Mammary epithelial cell (primary cell): ENCODE measurements at regions not wholly inside any gene's neighbourhood (a gene's known extent, or its start where the extent isn't known, plus 50 kb on each side); places are given as distances from the start of the nearest gene placed in this dataset.

Experiments
- CTCF ChIP-seq, 2 donors: IDR thresholded peaks in 1 of 2; conservative IDR thresholded peaks in 1 of 2; 2 replicates each; pipeline ENCODE4 v1.5.1; 2011 to 2012; ENCODE audit warnings: inconsistent platforms in 2 of 2, low read length in 2 of 2, mild to moderate bottlenecking in 2 of 2, control low read depth in 1 of 2, low read depth in 1 of 2; ENCODE audit not compliant: insufficient read depth in 1 of 2; ENCODE audit errors: extremely low read depth in 1 of 2
- EZH2 ChIP-seq: IDR thresholded peaks from 2 replicates; pipeline ENCODE4 v1.6.1; 2012; ENCODE audit warnings: low read length, inconsistent platforms, borderline replicate concordance

DNA sequence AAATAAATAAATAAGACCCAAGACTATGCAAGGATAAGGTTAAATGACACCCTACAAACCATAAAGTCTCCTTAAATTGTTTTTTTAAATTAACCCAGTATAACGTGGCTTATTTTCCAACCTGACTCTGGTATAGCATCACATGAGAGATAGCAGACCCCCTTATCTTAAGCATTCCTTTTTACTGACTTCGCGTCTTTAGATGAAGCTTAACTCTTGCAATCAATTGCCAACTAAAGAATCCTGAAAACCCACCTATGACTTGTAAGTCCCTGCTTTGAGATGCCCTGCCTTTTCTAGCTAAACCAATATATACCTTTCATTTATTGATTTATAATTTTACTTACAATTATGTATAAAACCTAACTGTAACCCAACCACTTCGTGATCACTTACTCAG, 57.1 kb upstream of the RAB12 start:
- TF ChIP-seq CTCF (conservative IDR thresholded peaks at IDR 0.05 in 1 of 2, IDR thresholded peaks at IDR 0.05 in 1 of 2; ENCODE audit: extremely low read depth in 1 of 2, insufficient read depth in 1 of 2, low read depth in 1 of 2, low read length in 2 of 2) (no peak), EZH2 (no peak)
